Renal pelvis (tissue), 1 donor: ENCODE measurements at regions not wholly inside any gene's neighbourhood (a gene's known extent, or its start where the extent isn't known, plus 50 kb on each side); places are given as distances from the start of the nearest gene placed in this dataset.

ENCODE experiments used
- DNase-seq: peaks from one replicate; pipeline ENCODE4 v3.0.0-alpha.2; 2013

DNA sequence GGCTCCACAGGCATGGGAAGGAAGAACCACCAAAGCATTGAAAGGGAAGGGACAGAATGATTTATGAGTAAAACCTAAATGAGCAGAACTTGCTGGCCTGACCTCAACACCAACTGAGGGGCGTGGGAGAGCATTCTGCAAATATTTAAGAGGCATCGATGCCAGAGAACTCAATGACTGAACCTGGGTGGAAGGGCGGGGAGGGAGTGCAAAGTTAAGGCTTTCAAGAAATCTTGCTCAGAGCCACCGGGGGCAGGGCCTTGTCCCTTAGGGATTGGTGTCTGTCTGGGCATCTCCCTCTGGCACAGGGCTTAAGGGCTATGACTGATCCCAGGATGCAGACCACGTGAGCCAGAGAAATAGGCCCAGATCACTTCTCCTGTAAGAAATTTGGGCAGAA lies 137.1 kb downstream of the ADAMTS15 start:
- no peak for DNase-seq

DNA sequence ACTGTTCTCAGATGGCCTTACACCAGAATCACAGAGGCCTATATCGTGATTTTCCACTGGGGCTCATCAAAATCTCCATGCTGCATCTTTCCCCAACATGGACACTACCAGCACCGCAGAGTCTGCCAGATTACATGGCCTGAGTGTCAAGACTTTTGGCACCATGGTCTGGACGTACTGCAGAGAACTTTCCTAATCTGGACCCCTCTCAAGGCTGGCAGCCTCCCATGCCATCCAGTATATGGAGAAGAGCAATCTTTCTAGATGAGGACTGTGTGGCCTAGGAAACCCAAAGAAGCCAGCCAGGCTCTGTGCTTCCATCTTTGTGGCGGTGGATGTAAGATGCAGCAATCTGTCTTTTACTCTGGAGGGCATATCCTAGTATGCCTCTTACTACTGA lies 139.2 kb downstream of the ADAMTS15 start:
- DNase-seq = no peak

DNA sequence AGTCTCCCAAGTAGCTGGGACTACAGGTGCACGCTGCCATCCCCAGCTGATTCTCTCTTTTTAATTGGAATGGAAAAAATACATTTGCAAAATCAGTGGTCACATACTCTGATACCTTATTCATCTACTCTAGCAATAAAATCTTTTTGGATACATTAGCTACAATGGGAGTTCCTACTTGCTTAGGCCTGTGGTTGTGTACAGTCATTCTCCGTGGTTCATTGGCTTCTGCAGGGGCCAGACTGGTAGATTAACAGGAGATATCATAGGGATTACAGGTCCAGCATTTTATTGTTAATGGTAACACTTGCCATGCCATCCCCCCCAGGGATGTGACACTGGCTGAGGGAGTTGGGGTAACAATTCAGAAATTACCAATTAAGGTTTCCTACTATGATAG lies 140.0 kb downstream of the ADAMTS15 start:
- DNase-seq = no peak

DNA sequence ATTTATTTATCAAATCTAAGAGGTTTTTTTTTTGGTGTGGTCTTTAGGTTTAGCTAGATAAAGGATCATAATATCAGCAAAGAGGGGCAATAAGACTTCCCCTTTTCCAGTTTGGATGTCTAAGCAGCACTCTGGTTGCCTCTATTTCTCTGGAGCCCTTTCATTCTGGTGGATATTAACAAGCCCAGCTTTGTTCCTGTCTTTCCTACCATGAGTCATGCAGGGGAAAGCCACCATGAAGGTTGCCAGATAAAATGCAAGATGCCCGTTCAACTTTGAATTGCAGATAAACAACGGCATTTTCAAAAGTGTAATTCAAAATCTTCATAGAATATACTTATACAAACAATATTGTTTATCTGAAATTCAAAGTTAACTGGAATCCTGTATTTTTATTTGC lies 143.6 kb downstream of the ADAMTS15 start:
- DNase-seq = no peak

DNA sequence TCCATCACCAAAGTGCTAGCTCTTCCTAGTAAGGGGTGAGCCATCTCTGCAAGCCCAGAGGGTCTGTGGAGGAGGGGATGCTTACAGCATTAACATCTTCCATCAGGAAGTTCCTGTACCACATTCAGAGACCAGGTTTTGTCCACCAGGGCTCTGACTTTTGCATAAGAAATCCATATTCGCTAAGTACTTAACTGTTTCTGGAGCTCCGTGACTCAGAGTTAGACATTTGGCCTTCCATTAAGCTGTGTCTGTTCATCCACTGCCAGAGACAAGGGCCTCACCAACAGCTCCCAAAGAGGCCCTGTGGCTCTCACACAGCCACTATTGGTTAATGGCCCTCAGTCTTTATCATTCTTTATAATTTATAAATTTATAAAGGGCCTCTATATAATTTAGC lies 144.6 kb downstream of the ADAMTS15 start:
- no peak for DNase-seq

DNA sequence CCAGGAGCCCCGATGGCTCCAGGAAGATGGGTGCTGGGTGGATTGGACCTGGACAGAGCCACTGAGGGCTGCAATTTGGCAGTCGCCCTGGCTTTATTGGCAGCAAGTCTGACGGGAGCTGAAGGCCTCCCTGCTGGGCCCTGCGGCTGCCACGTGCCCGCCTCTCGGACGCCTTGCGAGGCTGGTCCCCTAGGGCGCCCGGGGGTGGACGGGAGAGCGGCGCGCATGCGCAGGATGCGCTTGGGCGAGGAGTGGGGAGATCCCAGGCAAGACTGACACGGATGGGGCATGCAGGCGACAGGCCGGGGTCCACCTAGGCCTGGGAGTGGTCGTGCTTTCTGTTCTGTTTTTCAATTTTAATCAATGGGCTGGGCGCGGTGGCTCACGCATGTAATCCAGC lies 150.0 kb downstream of the ADAMTS15 start:
- DNase-seq = no peak

DNA sequence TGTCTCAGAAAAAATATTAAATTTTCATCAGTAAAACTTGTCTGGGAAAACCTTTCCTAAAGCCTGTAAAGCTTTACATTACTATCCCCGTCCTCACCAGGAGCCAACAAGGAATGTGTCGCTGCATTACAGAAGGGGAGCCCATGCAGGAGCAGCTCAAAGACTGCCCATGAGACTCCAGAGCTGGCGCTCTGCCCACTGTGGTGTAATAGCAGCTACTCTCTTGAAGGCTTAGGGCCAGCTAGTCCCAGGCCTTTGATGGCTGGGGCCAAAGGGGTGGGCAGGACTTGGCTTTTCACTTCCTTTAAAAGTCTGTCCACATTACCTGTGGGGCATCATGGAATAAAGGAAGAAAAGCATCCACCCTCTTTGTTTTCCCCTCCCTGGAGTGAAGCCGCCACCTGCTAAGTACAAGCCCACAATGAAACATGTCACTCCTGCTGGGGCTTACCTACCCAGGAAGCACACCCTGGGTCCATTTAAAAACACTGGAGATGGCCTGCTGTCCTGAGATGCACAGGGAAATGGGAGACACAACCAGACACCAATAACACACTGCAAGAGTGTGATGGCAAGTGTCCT lies 150.7 kb downstream of the ADAMTS15 start:
- DNase-seq = no peak

DNA sequence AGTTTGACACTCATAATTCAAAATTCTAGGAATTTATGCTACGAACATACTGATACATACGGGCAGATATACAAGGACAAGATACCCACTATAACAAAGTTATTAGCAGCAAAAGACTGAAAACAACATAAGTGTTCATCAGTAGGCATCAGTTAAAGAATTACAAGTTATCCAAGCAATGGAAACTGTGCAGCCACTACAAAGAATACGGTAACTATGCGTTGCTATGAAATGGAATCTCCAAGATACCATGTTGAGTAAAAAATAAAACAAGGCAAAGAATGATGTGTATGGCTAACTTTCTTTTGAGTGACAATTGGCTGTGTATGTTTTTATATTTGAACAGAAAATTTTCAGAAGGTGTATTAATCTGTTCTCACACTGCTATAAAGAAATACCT lies 151.7 kb downstream of the ADAMTS15 start:
- no peak for DNase-seq

DNA sequence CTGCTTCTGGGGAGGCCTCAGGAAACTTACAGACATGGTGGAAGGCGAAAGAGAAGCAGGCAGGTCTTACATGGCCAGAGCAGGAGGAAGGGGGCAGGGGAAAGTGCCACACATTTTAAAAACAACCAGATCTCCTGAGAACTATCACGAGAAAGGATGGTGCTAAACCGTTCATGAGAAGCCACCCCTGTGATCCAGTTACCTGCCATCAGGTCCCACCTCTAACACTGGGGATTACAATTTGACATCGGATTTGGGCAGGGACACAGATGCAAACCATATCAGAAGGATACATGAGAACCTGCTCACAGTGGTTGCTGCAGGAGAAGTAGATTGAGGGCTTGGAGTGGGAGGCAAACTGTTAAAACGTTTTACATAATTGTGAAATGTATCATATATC lies 152.2 kb downstream of the ADAMTS15 start:
- DNase-seq = no peak

DNA sequence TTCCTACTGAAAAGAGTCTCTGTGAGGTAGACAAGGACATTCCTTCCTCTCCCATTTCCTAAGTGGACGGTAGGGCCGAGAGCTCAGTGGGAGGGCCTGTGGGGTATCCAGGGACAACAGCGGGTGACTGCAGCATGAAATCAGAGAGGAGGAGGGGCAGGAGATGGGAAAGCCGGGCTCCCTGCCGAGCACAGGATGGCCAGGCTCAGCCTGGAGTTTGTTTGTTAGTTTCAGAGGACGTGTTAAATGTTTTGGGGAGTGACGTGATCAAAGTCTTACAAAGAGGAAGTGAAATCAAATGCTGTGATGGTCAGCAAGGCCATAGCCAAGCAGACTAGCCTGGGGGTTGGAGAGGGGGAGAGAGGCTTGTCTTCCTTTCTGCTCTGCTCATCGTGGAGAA lies 152.7 kb downstream of the ADAMTS15 start:
- DNase-seq = peak; percentile 71

DNA sequence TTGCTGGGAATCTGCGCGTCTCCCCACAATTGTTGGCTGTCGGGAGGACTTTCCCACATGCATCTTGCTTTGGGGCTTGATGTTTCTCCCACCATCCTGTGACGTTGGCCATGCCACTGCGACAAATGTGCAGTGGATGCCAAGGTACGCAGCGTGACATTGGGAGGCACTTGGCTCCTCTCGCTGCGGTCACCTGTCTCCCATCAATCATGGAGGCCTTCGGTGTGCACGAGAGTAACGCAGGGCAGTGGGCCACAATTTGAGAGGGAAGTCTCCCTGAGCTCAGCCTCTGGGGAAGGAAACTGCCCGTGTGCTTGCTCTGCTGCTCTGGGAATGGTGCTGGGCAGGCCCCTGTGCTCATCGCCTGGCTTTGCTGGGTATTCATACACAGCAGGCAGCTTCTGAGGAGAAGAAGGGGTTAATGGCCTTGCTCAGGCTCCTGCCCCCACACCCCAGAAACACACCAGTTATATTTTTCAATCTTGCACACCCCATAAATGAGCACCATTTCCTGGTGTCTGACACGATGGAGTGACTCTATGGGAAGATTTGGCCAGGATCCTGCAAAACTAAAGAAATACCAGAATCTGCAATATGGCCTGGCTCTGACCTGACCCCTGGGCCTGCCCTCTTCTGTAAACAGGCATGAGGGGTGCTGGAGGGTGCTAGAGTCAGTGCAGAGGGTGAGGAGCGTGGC lies 153.5 kb downstream of the ADAMTS15 start:
- no peak for DNase-seq

DNA sequence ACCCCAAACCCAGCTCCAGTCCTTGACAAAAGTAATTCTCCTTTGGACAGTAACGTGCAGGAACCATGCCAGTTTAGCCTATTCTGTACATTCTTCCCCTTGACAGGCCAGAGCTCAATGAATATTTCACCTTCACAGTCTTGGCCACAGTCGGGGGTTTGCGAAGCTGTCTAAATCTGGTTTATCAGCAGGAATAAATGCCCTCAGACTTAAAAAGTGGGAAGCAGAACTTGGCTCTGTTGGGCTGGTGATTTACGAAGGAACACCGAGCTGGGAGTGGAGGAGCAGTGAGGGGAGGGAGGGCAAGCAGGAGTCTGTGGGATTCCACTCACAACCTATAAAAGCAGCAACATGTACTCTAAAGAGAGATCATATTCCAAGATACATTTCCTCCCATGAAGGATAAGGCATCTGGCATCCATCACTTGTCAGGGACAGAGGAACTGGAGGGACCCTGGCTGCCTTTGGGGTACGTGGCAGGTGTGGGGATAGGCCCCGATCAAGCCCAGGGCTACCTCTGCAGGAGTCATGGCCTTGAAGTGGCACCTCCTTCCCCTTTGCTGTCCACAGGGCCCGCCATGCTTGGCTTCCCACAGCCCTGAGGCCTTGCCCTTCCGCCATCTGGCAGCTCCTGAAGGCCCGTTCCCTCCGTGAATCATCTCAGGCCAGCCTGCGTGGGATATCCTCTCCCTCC lies 154.3 kb downstream of the ADAMTS15 start:
- no peak for DNase-seq

DNA sequence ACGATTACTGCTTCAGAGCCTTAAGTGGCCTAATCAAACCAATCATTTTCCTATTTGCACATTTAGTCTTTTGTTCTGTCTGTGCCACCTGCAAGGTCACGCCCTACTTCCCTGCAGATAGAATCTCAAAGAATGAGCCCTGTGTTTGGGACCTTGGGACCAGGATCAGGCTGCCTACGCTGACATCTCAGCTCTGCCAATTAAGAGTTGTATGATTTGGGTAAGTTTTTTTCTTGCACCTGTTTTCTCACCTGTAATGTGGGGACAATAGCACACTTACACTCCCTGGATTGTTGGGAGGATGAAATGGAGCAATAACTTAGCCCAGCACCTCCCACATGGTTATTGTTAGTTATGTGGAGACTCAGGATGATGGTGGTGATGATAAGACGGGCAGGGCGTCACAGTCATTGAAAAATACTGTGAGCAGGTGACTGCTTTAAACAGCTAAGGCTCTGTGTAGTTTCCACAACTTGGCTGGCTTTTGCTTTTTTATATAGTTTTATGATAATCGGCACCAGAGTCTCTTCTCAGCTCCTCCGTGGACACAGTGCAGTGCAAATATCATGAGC lies 155.0 kb downstream of the ADAMTS15 start:
- no peak for DNase-seq

DNA sequence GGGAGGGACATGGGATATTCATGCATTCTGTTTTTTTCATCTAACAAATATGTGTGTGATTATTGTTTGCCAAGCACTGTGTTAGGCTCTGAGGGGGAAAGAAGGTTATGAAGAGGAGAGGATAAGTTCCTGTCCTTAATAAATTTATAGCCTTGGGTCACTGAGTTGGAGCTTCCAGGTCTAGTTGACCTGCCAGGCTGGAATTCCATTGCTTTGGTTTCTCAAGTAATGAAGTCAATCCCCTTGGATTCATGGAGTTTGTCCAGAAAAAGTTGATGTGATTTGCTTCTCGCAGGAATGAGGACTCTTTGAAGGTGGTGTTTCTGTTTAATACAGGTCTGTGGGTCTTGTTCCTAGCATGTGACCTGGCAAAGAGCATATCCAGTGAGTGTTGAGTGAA lies 156.2 kb downstream of the ADAMTS15 start:
- no peak for DNase-seq

DNA sequence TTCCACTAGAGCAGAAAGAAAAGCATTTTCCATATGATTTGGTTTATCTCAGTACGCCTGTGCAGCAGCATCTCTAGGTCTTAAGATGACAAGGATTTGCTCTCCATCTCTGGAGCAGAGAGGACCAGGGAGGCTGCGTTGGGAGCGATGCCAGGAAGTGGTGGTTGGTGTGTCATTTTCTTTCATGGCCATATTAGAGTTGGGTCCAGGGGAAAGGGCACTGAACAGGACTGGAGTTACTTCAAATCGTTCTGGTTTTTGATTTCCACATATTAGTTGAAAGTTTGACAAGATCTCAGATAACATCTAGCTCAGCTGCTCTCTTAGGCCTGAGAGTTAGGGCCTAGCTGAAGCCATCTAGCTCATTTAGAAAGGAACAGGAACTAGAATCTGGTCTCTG lies 157.7 kb downstream of the ADAMTS15 start:
- DNase-seq = no peak

DNA sequence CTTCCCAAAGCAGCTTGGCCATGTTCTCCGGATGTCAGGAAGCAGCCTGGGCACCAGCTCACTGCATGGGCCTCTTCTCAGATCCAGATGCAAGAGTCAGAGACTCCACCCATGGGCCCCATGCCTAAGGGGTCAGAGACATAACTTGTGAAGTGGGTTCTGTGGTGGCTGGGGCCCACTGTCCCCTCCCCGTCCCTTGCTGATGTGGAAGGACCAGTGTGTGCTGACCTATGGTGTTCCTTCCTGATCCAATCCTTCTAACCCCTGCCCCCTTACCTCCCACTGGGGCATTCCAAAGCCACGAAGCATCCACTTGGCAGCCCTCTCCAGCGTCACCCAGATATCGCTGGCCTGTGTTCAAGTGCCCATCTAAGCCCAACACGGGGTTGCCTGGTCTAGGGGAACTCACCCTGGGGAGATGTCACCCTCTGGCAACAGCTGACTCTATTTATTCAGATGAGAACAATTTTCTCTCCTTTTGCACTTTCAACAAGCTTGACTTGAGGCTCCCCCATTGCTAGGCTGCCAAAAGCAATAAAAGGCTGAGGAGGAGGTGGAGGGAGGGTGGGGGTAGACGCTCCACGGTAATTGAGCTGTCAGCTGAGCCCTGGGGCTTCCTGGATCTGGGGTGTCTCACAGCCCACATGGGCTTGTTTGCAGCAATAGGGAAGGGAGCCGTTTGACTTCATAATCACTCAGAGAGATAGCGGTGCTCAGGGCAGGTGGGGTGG lies 158.5 kb downstream of the ADAMTS15 start:
- DNase-seq = peak; percentile 71

DNA sequence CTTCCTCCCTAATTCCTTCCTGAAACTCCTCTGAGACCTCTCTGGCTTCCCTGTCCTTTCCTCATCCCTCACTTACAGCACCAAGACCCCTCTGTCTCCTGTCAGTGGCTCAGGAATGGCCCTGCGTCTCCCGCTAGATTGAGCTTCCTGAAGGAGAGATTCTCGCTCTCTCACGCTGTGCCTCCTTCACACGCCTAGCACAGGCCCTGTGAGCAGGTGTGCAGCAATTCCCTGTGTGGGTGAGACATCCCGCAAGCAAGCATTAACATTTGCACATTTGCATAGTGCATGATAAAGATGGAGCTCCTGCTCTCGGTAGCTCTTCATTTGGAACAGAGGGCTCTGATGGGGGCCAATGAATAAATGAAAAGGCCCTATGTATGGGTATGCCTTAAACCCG lies 159.8 kb downstream of the ADAMTS15 start:
- no peak for DNase-seq

DNA sequence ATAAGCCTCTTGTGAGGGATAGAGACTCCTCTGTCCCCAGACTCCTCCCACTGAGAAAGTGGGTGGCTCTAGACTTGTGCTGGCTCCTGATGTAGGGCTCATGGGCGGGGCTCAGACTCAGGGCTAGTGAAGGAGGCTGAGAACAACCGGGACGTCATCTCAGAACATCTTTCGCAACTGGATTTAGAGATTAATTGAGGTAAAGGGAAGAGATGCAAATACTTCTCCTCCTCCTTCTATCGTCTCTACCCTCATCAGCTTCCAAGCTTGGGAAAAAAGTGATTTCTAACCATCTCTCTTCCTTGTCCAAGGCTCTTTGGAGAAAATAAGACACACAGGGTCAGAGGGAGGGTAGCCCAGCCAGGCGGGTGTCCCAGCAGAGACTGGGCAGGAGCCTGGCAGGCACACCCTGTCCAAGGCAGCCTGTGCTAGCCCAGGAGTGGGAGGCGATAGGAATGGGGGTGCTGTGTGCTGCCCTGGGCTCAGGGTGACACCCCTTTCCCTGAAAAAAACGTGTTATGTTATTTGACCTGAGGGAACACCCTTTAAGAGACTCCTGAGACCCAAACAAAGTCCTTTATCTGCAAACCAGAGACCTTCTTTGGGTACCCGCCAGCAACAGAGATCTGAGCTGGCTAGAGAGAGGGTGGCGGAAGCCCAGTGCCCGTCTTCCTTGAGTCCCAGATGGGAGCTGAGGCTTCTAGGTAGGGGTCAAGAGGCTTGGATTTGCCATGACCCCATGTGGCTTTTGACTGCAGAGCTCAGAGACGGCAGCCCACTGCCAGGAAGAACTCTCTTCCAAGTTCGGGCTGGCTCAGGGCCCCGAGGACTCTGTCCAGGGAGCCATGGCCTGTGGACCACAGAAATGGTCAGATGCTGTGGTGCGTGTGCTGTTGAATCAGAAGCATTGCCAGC lies 160.9 kb downstream of the ADAMTS15 start:
- no peak for DNase-seq

DNA sequence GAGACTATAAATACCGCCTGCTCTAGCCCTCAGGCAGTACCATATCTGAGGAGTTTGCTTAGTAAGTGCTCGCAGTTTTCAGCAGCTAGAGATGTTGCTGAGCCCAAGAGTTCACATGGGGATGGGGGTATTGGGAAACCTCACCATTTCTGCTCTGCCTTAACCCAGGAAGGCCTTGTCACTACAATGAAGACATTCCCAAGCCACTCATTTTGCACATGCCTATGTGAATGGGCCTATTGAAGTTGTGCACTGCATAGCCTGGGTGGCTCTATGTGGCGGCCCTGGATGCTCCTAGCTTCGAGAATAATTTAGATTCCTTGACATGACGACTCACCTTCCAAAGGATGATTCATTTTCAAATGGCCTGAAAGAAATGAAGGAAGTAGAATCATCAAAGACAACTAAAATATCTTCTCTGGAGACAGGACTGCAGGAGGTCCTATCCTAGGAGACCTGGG lies 163.4 kb downstream of the ADAMTS15 start:
- DNase-seq = no peak

DNA sequence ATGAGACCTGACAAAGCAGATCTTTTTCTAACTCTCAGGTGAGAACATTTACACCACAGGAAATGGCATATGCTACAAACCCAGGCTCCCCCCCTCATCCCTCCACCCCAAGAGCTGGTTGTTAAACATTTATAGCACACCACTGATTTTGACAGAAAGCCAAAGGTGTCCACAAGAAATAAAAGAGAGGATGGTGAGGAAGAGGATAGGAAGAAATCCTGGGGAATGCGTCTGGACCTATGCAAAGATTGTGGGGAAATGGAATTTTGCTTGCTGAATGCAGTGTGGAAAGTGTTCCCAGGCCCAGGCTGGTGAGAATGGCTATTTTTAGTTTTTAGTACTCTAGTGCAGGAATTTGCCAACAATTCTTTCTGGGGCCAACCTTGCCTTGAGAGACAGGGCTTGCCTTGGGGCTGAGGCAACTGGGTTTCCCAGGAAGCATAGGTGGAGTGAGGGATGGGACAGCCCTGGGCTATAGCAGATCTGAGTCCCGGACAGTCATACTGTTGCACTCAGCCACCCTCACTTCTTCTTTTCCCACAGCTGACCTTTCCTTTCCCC lies 163.9 kb downstream of the ADAMTS15 start:
- no peak for DNase-seq

DNA sequence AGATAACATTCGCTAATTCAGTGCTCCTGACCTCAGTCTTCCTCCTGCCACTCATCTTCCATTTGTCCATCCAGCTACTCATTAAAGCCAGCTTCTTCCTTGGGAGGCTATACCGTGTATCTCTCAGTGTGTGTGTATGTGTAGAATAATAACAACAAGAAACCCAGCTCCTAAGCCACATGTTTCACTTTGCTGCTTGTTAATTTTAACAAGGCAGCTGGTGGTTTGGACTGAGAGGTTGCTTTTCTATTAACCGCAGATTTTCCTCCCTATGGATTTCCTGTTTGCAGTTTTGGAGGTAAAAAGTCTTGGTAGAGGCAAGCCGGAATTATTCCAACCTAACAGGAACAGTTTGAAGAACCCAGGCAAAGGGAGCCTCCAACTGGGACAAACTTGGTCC lies 165.0 kb downstream of the ADAMTS15 start:
- no peak for DNase-seq
